Embryonic facial prominence (tissue), 1 donor: ENCODE measurements at regions not wholly inside any gene's neighbourhood (a gene's known extent, or its start where the extent isn't known, plus 50 kb on each side); places are given as distances from the start of the nearest gene placed in this dataset.
"Not testable (repeated sequence)": the region's sequence is repeated elsewhere in the genome, so short reads cannot be mapped to it uniquely, and the experiment has no call there.

Source experiments
- DNase-seq: peaks from one replicate; pipeline ENCODE4 v3.0.0-alpha.2; 2016; ENCODE audit errors: extremely low spot score

DNA sequence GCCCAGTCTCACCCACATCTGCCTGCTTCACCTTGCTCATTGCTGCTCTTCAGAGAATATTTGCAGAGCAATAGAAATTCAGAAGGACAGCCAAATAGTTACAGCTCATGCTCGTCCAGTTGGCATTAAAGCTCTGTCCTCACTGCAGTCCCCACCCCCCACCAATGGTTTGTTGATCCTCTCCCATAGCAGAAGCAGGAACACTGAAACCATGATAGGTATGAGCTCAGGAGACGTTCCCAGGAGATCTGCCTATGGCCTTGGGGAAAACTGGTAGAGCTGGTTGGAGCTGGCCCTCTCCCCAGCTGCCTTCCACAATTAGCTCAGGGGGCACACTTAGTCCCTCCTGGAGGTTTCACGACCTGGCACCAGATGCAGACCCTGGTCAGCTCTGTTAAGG lies 68.6 kb upstream of the KMT2C start:
- DNase-seq: no peak

GRCh38 chr7:152502813-152503790 lies 67.3 kb upstream of the KMT2C start:
- no peak for DNase-seq

- DNase-seq: no peak
Observed at GRCh38 chr7:152501506-152501905, 65.7 kb upstream of the KMT2C start.

GRCh38 chr7:152499969-152500368 lies 64.2 kb upstream of the KMT2C start:
- not testable (repeated sequence) for DNase-seq

GRCh38 chr7:152495867-152496266 lies 60.1 kb upstream of the KMT2C start:
- DNase-seq: no peak

DNA sequence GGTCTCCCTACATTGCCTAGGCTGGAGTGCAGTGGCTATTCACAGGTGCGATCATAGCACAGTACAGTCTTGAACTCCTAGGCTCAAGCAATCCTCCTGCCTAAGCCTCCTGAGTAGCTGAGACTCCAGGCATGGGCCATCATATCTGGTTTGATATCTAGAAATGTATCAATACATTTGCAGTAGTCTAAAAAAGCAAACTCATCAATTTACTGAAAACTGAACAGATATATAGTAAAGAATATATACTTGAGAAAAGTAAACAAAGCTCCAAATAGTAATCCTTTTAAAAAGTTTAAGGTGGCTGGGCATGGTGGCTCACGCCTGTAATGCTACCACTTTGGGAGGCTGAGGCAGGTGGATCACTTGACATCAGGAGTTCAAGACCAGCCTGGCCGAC lies 57.1 kb upstream of the KMT2C start:
- no peak for DNase-seq

GRCh38 chr7:152489044-152489443 lies 53.2 kb upstream of the KMT2C start:
- no peak for DNase-seq

DNA sequence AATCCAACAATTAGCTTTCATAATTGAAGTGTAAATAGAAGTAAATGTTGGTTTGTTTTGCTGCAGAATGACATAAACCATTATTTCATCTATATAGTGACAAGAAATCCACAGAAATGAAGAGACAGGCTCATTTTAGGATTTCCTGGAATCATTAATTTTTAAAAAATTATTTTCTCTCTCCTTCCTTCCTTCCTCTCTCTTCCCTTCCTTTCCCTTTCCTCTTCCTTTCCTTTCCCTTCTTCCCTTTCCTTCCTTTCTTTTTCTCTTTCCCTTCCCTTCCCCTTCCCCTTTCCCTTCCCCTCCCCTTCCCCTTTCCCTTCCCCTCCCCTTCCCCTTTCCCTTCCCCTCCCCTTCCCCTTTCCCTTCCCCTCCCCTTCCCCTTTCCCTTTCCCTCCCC lies 51.2 kb upstream of the KMT2C start:
- no peak for DNase-seq

GRCh38 chr7:152485826-152486225 lies 50.0 kb upstream of the KMT2C start:
- no peak for DNase-seq
